MM.1S (cell line): ENCODE measurements at regions not wholly inside any gene's neighbourhood (a gene's known extent, or its start where the extent isn't known, plus 50 kb on each side); places are given as distances from the start of the nearest gene placed in this dataset.

Source experiments
- DNase-seq: peaks from one replicate; pipeline ENCODE4 v3.0.0-alpha.2; 2015
- H2AFZ ChIP-seq: fragments of 300-600 bp; sonication (generic); 2 replicates; pipeline ENCODE4 v1.6.0; 2016; ENCODE audit warnings: antibody characterized with exemption, low read length
- H3F3A ChIP-seq: fragments of 300-600 bp; sonication (generic); 2 replicates; pipeline ENCODE4 v1.6.1; 2016; ENCODE audit warnings: mild to moderate bottlenecking, antibody characterized with exemption, low read length, moderate library complexity, mixed read lengths; ENCODE audit not compliant: insufficient read depth
- H3K27ac ChIP-seq: fragments of 300-600 bp; sonication (generic); 2 replicates; pipeline ENCODE4 v1.5.1; 2016; ENCODE audit warnings: mild to moderate bottlenecking, low read length
- H3K27me3 ChIP-seq: fragments of 300-600 bp; sonication (generic); replicated peaks from 2 replicates; pipeline ENCODE4 v1.6.0; 2016; ENCODE audit warnings: low read length; ENCODE audit not compliant: insufficient read depth
- H3K36me3 ChIP-seq: fragments of 300-600 bp; sonication (generic); replicated peaks from 2 replicates; pipeline ENCODE4 v1.6.1; 2016; ENCODE audit warnings: mild to moderate bottlenecking, low read length, mixed read lengths; ENCODE audit not compliant: insufficient read depth
- H3K4me1 ChIP-seq: fragments of 300-600 bp; sonication (generic); 2 replicates; pipeline ENCODE4 v1.6.1; 2016; ENCODE audit warnings: low read length, mixed read lengths
- H3K4me2 ChIP-seq: fragments of 300-600 bp; sonication (generic); 2 replicates; pipeline ENCODE4 v1.6.0; 2016; ENCODE audit warnings: low read depth, low read length
- H3K4me3 ChIP-seq: fragments of 300-600 bp; sonication (generic); 2 replicates; pipeline ENCODE4 v1.5.1; 2016; ENCODE audit warnings: low read length, mixed read lengths
- H3K79me2 ChIP-seq: fragments of 300-600 bp; sonication (generic); 2 replicates; pipeline ENCODE4 v1.6.1; 2016; ENCODE audit warnings: mixed run types, low read length, mixed read lengths
- H3K9ac ChIP-seq: fragments of 300-600 bp; sonication (generic); 2 replicates; pipeline ENCODE4 v1.6.1; 2016; ENCODE audit warnings: low read length, mixed read lengths
- H3K9me2 ChIP-seq: fragments of 300-600 bp; sonication (generic); replicated peaks from 2 replicates; pipeline ENCODE4 v1.6.1; 2016; ENCODE audit warnings: mild to moderate bottlenecking, low read length, mixed read lengths; ENCODE audit not compliant: insufficient read depth
- H3K9me3 ChIP-seq: fragments of 300-600 bp; sonication (generic); replicated peaks from 2 replicates; pipeline ENCODE4 v1.6.1; 2016; ENCODE audit warnings: mild to moderate bottlenecking, low read length, mixed read lengths; ENCODE audit not compliant: insufficient read depth
- H4K20me1 ChIP-seq: fragments of 300-600 bp; sonication (generic); 2 replicates; pipeline ENCODE4 v1.6.1; 2016; ENCODE audit warnings: mild to moderate bottlenecking, low read length, moderate library complexity, mixed read lengths; ENCODE audit not compliant: insufficient read depth
- CTCF ChIP-seq: fragments of 300-600 bp; sonication (generic); IDR thresholded peaks from 2 replicates; pipeline ENCODE4 v1.5.1; 2016; ENCODE audit warnings: antibody characterized with exemption, low read length, mixed read lengths
- EZH2 ChIP-seq: fragments of 300-600 bp; sonication (generic); optimal IDR thresholded peaks from 2 replicates; pipeline ENCODE3; 2017; ENCODE audit warnings: low read depth, mild to moderate bottlenecking, antibody characterized with exemption, low read length, mixed read lengths
- EZH2phosphoT487 ChIP-seq: fragments of 300-600 bp; sonication (generic); IDR thresholded peaks from 2 replicates; pipeline ENCODE4 v1.6.1; 2018; ENCODE audit warnings: antibody characterized with exemption, low read length

- no peak for DNase-seq
- Histone ChIP-seq H3K36me3 (no peaks in the 10 kb centered on the region), H3K27ac (no peak overlapping the region), H4K20me1 (no peaks in the 10 kb centered on the region), H3K79me2 (no peaks in the 10 kb centered on the region), H3K4me3 (no peak overlapping the region), H3K4me2 (no peak overlapping the region), H3K9ac (no peak overlapping the region), H3K9me3 (no peaks in the 10 kb centered on the region), H3K27me3 (no peaks in the 10 kb centered on the region), H3K9me2 (no peaks in the 10 kb centered on the region), H3F3A (no peaks in the 10 kb centered on the region), H3K4me1 (no peaks in the 10 kb centered on the region), H2AFZ (no peak overlapping the region)
- peak; percentile 24; the same call in 1 of the 2 replicates for TF ChIP-seq CTCF
- TF ChIP-seq EZH2phosphoT487, result no peak
- no peak for TF ChIP-seq EZH2
These were observed 357.6 kb upstream of the SOX2 start for GRCh38 chr3:181354140-181354539.

- Histone ChIP-seq H3F3A (no peaks in the 10 kb centered on the region), H3K9me2 (no peaks in the 10 kb centered on the region), H3K9ac (no peak overlapping the region), H3K79me2 (no peaks in the 10 kb centered on the region), H3K4me3 (no peak overlapping the region), H3K27ac (no peak overlapping the region), H3K27me3 (no peaks in the 10 kb centered on the region), H4K20me1 (no peaks in the 10 kb centered on the region), H3K36me3 (no peaks in the 10 kb centered on the region), H3K4me2 (no peak overlapping the region), H2AFZ (no peak overlapping the region), H3K9me3 (no peaks in the 10 kb centered on the region), H3K4me1 (no peaks in the 10 kb centered on the region)
- TF ChIP-seq EZH2 (no peak), CTCF (no peak), EZH2phosphoT487 (no peak)
- DNase-seq, result no peak
These were observed 354.8 kb upstream of the DNAJC19 start for GRCh38 chr3:181344331-181344730.

DNA sequence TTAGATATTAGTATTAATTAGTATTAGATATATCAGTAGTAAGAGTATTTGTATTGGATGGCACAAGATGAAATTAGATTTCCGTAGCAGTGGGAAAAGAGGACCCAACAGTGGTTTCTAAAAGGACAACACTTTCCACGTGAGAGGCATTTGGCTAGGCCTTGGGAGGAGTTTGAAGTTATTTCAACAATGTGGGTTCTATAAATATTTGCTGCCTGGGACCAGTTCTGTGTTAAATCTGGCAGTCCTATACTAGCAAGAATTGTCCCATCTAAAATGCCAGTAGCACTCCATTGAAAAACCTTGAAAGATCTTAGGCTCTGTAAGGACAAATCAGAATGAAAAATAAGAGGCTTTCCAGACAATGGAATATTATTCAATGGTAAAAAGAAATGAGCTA, 347.1 kb upstream of the DNAJC19 start:
- H3K36me3 ChIP-seq, result no peaks in the 10 kb centered on the region
- H3F3A ChIP-seq, result no peaks in the 10 kb centered on the region
- no peaks in the 10 kb centered on the region for H3K9me3 ChIP-seq
- H4K20me1 ChIP-seq, result no peaks in the 10 kb centered on the region
- no peak overlapping the region for H3K9ac ChIP-seq
- H3K27ac ChIP-seq, result no peak overlapping the region
- no peak for TF ChIP-seq EZH2phosphoT487
- TF ChIP-seq CTCF, result no peak
- TF ChIP-seq EZH2, result no peak
- H3K27me3 ChIP-seq, result no peaks in the 10 kb centered on the region
- H2AFZ ChIP-seq, result no peak overlapping the region
- no peaks in the 10 kb centered on the region for H3K4me1 ChIP-seq
- no peaks in the 10 kb centered on the region for H3K9me2 ChIP-seq
- H3K4me2 ChIP-seq, result no peak overlapping the region
- DNase-seq, result no peak
- no peak overlapping the region for H3K4me3 ChIP-seq
- H3K79me2 ChIP-seq, result no peaks in the 10 kb centered on the region
